ENCODE measurements at regions not wholly inside any gene's neighbourhood (a gene's known extent, or its start where the extent isn't known, plus 50 kb on each side); places are given as distances from the start of the nearest gene placed in this dataset.

DNA sequence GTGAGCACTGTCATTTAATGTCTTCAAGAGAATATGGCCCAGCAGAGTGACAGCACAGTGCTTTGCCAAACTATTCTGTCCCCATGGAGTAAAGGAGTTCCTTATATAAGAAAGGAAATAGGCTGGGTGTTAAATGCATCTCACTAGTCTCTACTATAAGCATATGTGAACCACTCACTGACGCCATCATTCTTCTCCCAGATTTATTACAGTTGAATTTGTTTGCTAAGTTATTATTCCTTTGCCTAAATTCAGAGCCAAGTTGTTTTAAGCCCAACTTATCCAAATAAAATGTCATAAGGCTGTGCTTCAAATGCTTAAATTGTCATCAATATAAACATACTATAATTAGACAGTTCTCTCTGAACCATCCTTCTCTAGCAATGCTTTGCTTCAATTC is 151.6 kb downstream of the KCNA5 start:
- H3K27ac ChIP-seq (ENCODE audit: low read length) = no peak overlapping the region
- WGBS = 89% methylated on average over 1 of the region's 1 CpG
- no peak overlapping the region for H3K4me3 ChIP-seq (ENCODE audit: low read length)
- no peaks in the 10 kb centered on the region for H3K4me1 ChIP-seq (ENCODE audit: control insufficient read depth, insufficient read depth, low read length)
- no peaks in the 10 kb centered on the region for H3K27me3 ChIP-seq (ENCODE audit: control insufficient read depth, insufficient read depth)
- no peak for ATAC-seq
- H3K9me3 ChIP-seq (ENCODE audit: control insufficient read depth, low read length) = no peaks in the 10 kb centered on the region
- intact Hi-C loops (cut with DNase I) = loop anchor here in 1 of 4 donors (5.0 kb wide), 1 partner anchor 247 kb away; no protein-coding TSS in a partner anchor
- DNase-seq = no peak

DNA sequence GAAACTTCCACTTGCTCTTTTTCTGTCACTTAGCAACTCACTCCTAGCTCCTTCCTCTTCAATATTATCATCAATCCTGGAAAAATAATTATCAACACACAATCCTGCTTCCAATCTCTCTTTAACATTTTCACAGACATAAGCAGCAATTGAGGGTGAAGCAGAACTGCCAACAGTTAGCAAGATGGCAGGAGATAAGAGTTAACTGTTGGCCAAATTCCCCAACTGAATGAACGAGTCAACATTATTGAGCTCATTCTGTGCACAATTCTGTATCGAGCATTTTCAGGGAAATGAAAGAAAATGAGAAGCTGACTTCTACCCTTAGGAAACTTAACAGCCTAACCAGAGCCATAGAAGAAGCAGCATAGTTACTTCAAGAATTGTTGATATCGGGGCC is 152.0 kb downstream of the KCNA5 start:
- Histone ChIP-seq H3K27ac (ENCODE audit: low read length) (no peak overlapping the region), H3K9me3 (ENCODE audit: control insufficient read depth, low read length) (no peaks in the 10 kb centered on the region), H3K4me1 (ENCODE audit: control insufficient read depth, insufficient read depth, low read length) (no peaks in the 10 kb centered on the region), H3K27me3 (ENCODE audit: control insufficient read depth, insufficient read depth) (no peaks in the 10 kb centered on the region), H3K4me3 (ENCODE audit: low read length) (no peak overlapping the region)
- intact Hi-C loops (cut with DNase I) = loop anchor here in 1 of 4 donors (5.0 kb wide), 1 partner anchor 247 kb away; no protein-coding TSS in a partner anchor
- ATAC-seq (no peak), DNase-seq (no peak)
- 79% methylated on average over 3 of the region's 3 CpGs for WGBS

DNA sequence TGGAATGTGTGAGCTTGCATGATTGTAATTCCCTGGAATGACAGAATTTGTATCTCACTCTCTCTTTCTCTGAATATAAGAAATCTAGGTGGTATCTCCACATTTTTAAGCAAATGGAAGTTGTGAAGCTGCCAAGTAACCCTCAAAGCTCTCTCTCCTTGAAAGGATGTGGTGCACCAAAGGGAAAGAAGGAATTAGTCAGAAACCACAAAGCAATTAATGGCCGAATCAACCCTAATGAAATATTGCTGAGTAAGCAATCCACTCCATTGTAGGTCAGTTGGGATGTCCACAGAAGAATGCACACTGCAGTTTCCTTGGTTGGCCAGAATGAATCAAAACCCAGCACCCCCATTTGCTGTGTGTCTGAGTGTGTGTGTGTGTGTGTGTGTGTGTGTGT is 153.5 kb downstream of the KCNA5 start:
- no peak for ATAC-seq
- no peak overlapping the region for H3K4me3 ChIP-seq (ENCODE audit: low read length)
- no peaks in the 10 kb centered on the region for H3K9me3 ChIP-seq (ENCODE audit: control insufficient read depth, low read length)
- no peaks in the 10 kb centered on the region for H3K27me3 ChIP-seq (ENCODE audit: control insufficient read depth, insufficient read depth)
- no peaks in the 10 kb centered on the region for H3K4me1 ChIP-seq (ENCODE audit: control insufficient read depth, insufficient read depth, low read length)
- DNase-seq = no peak
- 62% methylated on average over 1 of the region's 1 CpG for WGBS
- intact Hi-C loops (cut with DNase I) = loop anchor here in 1 of 4 donors (5.0 kb wide), 1 partner anchor 245 kb away; no protein-coding TSS in a partner anchor
- H3K27ac ChIP-seq (ENCODE audit: low read length) = no peak overlapping the region

DNA sequence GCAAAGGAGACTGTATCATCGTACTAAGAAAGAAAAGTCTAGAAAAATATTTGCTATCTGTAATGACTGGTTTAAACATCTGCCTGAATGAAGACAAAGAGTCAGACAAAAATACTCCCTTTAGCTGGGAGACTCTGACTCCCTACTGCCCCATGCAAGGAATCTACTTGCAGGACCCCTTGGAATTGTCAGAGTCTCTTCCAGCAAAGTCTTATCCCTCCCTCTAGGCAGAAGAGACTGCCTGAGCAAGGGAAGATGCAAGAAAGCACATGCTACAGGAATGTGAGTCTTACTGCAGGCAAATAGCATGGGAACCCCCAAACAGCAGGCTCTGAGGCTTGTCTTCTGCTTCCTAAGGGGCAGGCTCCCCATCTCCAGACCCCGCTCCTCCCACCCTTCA is 154.0 kb downstream of the KCNA5 start:
- no peaks in the 10 kb centered on the region for H3K9me3 ChIP-seq (ENCODE audit: control insufficient read depth, low read length)
- H3K27ac ChIP-seq (ENCODE audit: low read length) = no peak overlapping the region
- DNase-seq (no peak), ATAC-seq (no peak)
- no peak overlapping the region for H3K4me3 ChIP-seq (ENCODE audit: low read length)
- no peaks in the 10 kb centered on the region for H3K27me3 ChIP-seq (ENCODE audit: control insufficient read depth, insufficient read depth)
- WGBS = 89% methylated on average over 2 of the region's 2 CpGs
- H3K4me1 ChIP-seq (ENCODE audit: control insufficient read depth, insufficient read depth, low read length) = no peaks in the 10 kb centered on the region
- intact Hi-C loops (cut with DNase I) = loop anchor here in 1 of 4 donors (5.0 kb wide), 1 partner anchor 245 kb away; no protein-coding TSS in a partner anchor

DNA sequence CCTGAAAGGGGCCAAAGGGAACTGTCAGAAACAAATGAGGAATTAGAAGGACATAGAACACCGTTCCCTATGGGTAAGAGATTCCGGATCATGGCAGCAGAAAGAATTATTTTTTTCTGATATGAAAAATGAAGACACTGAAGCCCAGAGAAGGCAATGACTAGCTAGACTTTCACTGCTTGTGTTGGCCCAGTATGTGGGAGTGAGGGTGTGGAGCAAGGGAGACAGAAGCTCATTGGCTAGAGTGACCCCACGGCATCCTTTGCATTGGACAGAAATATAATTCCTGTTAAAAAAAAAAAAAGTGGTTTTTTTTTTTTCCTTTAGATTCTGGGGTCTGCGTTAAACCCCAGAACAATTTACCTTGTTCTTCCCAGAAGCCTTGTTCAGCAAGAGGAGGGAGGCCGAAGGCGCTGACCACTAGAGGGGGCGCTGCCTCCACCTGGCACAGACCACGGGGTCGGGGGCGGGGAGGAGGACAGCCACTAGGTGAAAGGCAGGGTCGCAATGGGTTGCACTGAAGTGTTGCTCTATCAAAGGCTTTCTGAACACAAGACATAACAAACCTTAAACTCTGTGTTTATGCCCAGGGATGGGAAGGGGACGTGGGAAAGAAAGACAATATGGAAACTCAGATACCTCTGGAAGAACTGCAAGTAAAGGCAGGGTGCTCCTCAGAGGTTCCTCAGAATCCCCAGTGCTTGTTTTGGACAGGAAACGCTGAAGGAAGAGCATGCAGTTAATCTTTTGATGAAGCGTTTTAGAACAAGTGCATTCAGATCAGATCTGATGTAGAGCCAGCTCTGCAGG is 156.8 kb downstream of the KCNA5 start:
- WGBS = 31% methylated on average over 14 of the region's 14 CpGs
- H3K27ac ChIP-seq (ENCODE audit: low read length) = no peak overlapping the region
- H3K4me1 ChIP-seq (ENCODE audit: control insufficient read depth, insufficient read depth, low read length) = no peaks in the 10 kb centered on the region
- intact Hi-C loops (cut with DNase I) = loop anchor here in 2 of 4 donors (5.0 kb wide), 1 partner anchor 242 kb away; no protein-coding TSS in a partner anchor
- DNase-seq = peak; percentile 49 to 87 (median 85)
- no peaks in the 10 kb centered on the region for H3K9me3 ChIP-seq (ENCODE audit: control insufficient read depth, low read length)
- H3K27me3 ChIP-seq (ENCODE audit: control insufficient read depth, insufficient read depth) = no peaks in the 10 kb centered on the region
- peak; percentile 75 to 78 for ATAC-seq
- H3K4me3 ChIP-seq (ENCODE audit: low read length) = no peak overlapping the region

DNA sequence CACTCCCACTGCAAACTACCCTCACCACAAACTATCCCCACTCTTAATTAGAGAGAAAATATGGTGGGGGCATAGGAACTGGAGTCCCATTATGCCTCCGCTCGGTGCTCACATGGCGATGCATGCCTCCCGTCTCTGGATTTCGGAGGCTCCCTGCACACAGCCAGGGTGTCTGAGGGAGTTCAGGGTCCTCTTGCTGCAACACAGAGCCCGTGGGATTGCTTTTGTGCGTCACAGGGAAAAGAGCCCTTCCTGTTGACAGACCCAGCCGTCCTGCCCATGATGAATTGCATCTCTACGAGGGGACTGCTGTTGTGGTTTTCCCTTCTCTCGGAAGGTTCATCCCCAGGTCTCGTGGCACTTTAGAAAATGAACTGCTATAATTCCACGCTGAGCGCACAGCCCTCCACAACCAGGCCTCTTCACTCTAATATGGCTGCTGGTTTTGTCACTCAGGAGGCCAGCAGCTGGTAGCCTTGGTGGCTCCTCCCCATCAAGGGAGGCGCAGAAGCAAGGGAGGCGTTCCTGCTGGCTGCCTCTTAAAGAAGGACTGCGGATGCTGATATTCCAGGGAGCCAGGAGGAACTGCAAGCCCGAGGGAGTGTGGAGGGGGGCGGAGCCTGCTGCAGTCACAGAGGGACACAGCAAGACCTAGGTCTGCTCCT is 158.0 kb downstream of the KCNA5 start:
- no peaks in the 10 kb centered on the region for H3K9me3 ChIP-seq (ENCODE audit: control insufficient read depth, low read length)
- no peaks in the 10 kb centered on the region for H3K4me1 ChIP-seq (ENCODE audit: control insufficient read depth, insufficient read depth, low read length)
- 64% methylated on average over 18 of the region's 18 CpGs for WGBS
- no peak overlapping the region for H3K4me3 ChIP-seq (ENCODE audit: low read length)
- H3K27me3 ChIP-seq (ENCODE audit: control insufficient read depth, insufficient read depth) = no peaks in the 10 kb centered on the region
- DNase-seq = peak; percentile 43 to 72 (median 65)
- no peak overlapping the region for H3K27ac ChIP-seq (ENCODE audit: low read length)
- ATAC-seq = peak; percentile 60 to 69
- intact Hi-C loops (cut with DNase I) = loop anchor here in 2 of 4 donors (5.0 kb wide), 1 partner anchor 241 kb away; no protein-coding TSS in a partner anchor

DNA sequence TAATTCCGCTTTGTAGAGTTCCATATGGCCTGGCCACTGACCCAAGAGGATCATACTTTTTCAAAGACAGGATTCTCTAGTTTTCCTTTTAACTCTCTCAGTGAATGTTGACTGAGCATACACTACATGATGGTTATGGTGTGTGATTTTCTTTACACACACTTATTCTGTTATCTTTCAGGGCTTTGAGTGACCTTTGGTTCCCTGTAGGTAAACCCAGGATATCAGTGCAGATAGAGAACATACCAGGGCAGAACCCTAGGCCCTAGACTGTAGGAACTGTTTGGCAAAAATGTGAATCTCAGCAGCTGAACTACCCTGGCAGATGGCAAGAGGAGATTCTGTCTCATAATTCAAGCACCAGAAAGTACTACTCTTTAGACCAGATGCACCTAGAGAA is 159.6 kb downstream of the KCNA5 start:
- WGBS = 4% methylated on average over 1 of the region's 1 CpG
- ATAC-seq (no peak), DNase-seq (no peak)
- Histone ChIP-seq H3K27me3 (ENCODE audit: control insufficient read depth, insufficient read depth) (no peaks in the 10 kb centered on the region), H3K9me3 (ENCODE audit: control insufficient read depth, low read length) (no peaks in the 10 kb centered on the region), H3K27ac (ENCODE audit: low read length) (no peak overlapping the region), H3K4me1 (ENCODE audit: control insufficient read depth, insufficient read depth, low read length) (no peaks in the 10 kb centered on the region), H3K4me3 (ENCODE audit: low read length) (no peak overlapping the region)
- intact Hi-C loops (cut with DNase I) = loop anchor here in 2 of 4 donors (5.0 kb wide), 1 partner anchor 239 kb away; no protein-coding TSS in a partner anchor

DNA sequence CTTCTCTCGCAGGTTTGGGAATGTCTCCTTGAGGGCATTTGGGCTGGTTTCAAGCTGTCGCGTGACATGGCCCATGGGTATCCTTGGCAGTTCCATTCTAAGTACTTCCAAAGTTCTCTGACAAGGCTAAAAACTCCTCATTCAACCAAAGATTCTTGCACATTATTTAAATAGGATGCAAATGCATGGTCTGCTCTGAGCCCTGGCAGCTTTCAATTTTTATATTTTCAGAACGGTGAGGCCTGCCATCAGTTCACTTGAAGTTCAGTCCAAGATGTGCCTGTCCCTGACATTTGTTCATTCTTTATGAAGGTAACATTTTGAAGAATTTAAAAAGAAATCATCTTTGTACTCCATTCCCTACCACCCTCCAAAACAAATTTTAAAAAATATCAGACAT is 160.0 kb downstream of the KCNA5 start:
- DNase-seq (no peak), ATAC-seq (no peak)
- 91% methylated on average over 4 of the region's 4 CpGs for WGBS
- H3K4me3 ChIP-seq (ENCODE audit: low read length) = no peak overlapping the region
- H3K27ac ChIP-seq (ENCODE audit: low read length) = no peak overlapping the region
- no peaks in the 10 kb centered on the region for H3K9me3 ChIP-seq (ENCODE audit: control insufficient read depth, low read length)
- no peaks in the 10 kb centered on the region for H3K4me1 ChIP-seq (ENCODE audit: control insufficient read depth, insufficient read depth, low read length)
- H3K27me3 ChIP-seq (ENCODE audit: control insufficient read depth, insufficient read depth) = no peaks in the 10 kb centered on the region
- intact Hi-C loops (cut with DNase I) = loop anchor here in 2 of 4 donors (5.0 kb wide), 1 partner anchor 239 kb away; no protein-coding TSS in a partner anchor

DNA sequence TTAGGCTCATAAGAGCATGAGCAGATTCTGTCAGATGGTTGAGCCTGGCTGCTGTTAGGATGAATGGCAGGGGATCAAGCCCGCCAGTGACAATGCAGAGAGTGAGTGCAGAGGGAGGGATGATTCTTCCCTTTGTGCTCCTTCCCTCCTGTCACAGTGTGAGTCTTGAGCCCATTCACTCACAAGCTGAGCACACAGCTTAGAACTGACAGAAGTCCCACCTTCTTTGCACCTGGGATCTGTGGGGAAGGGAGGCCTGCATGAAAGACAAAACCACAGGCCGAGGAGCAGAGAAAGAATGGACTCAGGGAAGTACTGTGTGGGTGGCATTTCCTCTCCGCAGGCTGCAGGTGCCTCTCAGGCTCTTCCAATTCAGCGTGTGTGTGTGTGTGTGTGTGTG is 160.6 kb downstream of the KCNA5 start:
- WGBS = 65% methylated on average over 4 of the region's 4 CpGs
- H3K27me3 ChIP-seq (ENCODE audit: control insufficient read depth, insufficient read depth) = no peaks in the 10 kb centered on the region
- DNase-seq (no peak), ATAC-seq (no peak)
- no peak overlapping the region for H3K27ac ChIP-seq (ENCODE audit: low read length)
- H3K4me1 ChIP-seq (ENCODE audit: control insufficient read depth, insufficient read depth, low read length) = no peaks in the 10 kb centered on the region
- no peaks in the 10 kb centered on the region for H3K9me3 ChIP-seq (ENCODE audit: control insufficient read depth, low read length)
- H3K4me3 ChIP-seq (ENCODE audit: low read length) = no peak overlapping the region
- intact Hi-C loops (cut with DNase I) = loop anchor here in 2 of 4 donors (5.0 kb wide), 1 partner anchor 238 kb away; no protein-coding TSS in a partner anchor

DNA sequence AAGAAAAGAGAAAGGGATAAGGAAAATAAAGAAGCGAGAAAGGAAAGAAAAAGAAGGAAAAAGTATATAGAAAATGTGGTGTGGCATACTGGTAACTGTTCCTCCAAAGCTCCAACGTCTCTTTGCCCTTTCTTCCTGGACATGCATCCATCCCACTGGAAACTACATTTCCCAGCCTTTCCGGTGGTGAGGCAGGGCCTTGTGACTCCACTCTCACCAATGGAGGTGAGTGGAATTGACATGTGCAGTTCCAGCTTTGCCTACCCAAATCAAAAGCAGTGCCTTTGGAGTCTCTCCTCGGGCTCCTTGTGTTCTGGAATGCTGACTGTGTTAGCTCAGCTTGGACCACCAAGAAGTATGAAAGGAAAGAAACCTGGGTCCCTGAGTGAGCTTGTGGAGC is 161.2 kb downstream of the KCNA5 start:
- no peaks in the 10 kb centered on the region for H3K4me1 ChIP-seq (ENCODE audit: control insufficient read depth, insufficient read depth, low read length)
- WGBS = 86% methylated on average over 4 of the region's 4 CpGs
- no peaks in the 10 kb centered on the region for H3K9me3 ChIP-seq (ENCODE audit: control insufficient read depth, low read length)
- H3K4me3 ChIP-seq (ENCODE audit: low read length) = no peak overlapping the region
- no peak for DNase-seq
- intact Hi-C loops (cut with DNase I) = loop anchor here in 2 of 4 donors (5.0 kb wide), 1 partner anchor 237 kb away; no protein-coding TSS in a partner anchor
- no peak for ATAC-seq
- no peaks in the 10 kb centered on the region for H3K27me3 ChIP-seq (ENCODE audit: control insufficient read depth, insufficient read depth)
- H3K27ac ChIP-seq (ENCODE audit: low read length) = no peak overlapping the region
